Activated naive CD4-positive, alpha-beta T cell treated with anti-CD3 and anti-CD28 coated beads, Interleukin-2, amount 50 U/mL, for 24 hours (primary cell): ENCODE measurements at regions not wholly inside any gene's neighbourhood (a gene's known extent, or its start where the extent isn't known, plus 50 kb on each side); places are given as distances from the start of the nearest gene placed in this dataset.

Experiments
- H3K27ac Mint-ChIP-seq: one replicate; pipeline ENCODE4 v1.8.0; 2021; ENCODE audit warnings: mild to moderate bottlenecking, mixed read lengths
- H3K27me3 Mint-ChIP-seq: one replicate; pipeline ENCODE4 v1.8.0; 2021; ENCODE audit warnings: mixed read lengths
- H3K36me3 Mint-ChIP-seq: one replicate; pipeline ENCODE4 v1.8.0; 2021; ENCODE audit warnings: mixed read lengths
- H3K4me1 Mint-ChIP-seq: one replicate; pipeline ENCODE4 v1.8.0; 2021; ENCODE audit warnings: mixed read lengths
- H3K4me3 Mint-ChIP-seq: one replicate; pipeline ENCODE4 v1.8.0; 2021; ENCODE audit warnings: mild to moderate bottlenecking, mixed read lengths
- H3K9me3 Mint-ChIP-seq: one replicate; pipeline ENCODE4 v1.8.0; 2021; ENCODE audit warnings: mixed read lengths

DNA sequence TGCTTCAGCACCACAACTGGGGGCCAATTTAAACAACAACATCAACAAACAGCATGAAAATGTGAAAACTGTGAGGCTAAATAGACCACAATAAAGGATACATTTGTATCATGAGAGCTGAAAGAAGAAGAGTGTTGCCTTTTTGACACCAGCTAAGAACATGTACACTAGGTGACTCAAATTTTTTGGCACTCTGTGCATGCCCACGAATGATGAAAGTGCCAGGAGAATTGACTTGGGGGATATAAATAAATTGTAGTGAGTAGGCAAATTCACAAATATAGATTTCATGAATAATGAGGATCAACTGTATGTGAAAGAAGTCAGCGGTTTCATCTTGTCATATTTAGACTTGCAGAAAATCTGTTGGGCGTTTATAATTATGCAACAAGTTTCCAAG lies 1388.0 kb upstream of the LRRTM1 start:
- no peaks in the 10 kb centered on the region for H3K27me3 Mint-ChIP-seq
- no peaks in the 10 kb centered on the region for H3K4me1 Mint-ChIP-seq
- H3K4me3 Mint-ChIP-seq: no peak overlapping the region
- no peak overlapping the region for H3K27ac Mint-ChIP-seq
- H3K36me3 Mint-ChIP-seq: no peaks in the 10 kb centered on the region
- H3K9me3 Mint-ChIP-seq: peaks cover 13% of the 10 kb centered on the region

DNA sequence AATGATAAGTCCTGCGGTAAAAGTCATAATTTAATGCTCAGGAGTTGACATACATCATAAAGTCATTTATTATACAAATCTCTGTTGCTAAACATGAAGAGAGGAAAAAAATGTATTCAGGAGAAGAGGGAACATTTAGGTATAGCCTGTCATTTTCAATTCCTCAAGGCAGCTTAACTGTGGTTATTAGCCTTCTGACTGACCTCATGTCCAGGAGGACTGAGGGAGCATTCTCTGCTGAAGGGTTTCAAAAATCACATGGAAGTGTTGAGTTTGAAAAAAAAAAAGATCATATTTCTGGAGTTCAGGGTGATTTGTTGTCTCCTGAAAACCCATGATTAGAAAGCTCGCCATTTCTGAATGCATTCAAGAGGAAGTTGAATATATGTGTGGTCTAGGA lies 1371.1 kb upstream of the LRRTM1 start:
- H3K4me3 Mint-ChIP-seq: no peak overlapping the region
- no peaks in the 10 kb centered on the region for H3K4me1 Mint-ChIP-seq
- H3K27me3 Mint-ChIP-seq: no peaks in the 10 kb centered on the region
- no peak overlapping the region for H3K27ac Mint-ChIP-seq
- peaks cover 3% of the 10 kb centered on the region for H3K9me3 Mint-ChIP-seq
- no peaks in the 10 kb centered on the region for H3K36me3 Mint-ChIP-seq

DNA sequence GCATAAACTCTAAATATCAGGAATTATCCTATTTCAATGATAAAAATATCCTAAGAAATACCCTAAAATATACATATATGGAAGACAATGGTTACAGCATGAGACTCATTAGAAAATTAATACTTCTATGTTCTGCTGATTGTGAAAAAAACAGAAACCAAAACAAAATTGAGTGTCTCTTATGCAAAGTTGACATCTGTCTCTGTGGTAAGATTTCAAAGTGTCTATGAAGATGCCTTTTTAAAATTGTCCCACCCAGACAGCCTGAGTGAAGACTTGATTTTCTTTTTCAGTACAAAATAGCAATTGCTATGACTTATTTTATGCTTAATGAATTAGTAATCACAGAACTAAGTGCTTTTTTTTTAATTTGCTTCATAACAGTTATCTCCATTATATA lies 1368.4 kb upstream of the LRRTM1 start:
- Mint-ChIP-seq H3K4me1 (no peaks in the 10 kb centered on the region), H3K9me3 (no peaks in the 10 kb centered on the region), H3K27me3 (no peaks in the 10 kb centered on the region), H3K4me3 (no peak overlapping the region), H3K27ac (no peak overlapping the region), H3K36me3 (no peaks in the 10 kb centered on the region)

DNA sequence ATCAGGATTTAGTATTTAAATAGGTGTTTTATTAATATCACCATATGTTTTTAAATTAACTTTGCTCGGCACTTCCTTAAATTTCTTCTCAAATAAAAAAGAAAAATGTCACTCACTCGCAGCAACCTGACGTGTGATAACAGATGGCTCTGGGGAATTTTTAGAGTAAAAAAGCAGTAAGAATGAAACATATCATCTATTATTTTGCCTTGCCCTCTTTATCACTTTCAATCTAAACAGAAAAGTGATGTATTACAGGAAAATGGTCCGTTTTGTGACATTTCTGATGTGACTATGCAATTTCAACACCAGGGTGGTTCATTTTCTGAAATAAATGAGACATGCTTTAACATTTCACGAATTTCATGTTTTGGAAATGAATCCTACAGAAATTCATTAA lies 1368.0 kb upstream of the LRRTM1 start:
- Mint-ChIP-seq H3K4me1 (no peaks in the 10 kb centered on the region), H3K9me3 (no peaks in the 10 kb centered on the region), H3K4me3 (no peak overlapping the region), H3K27ac (no peak overlapping the region), H3K27me3 (no peaks in the 10 kb centered on the region), H3K36me3 (no peaks in the 10 kb centered on the region)

DNA sequence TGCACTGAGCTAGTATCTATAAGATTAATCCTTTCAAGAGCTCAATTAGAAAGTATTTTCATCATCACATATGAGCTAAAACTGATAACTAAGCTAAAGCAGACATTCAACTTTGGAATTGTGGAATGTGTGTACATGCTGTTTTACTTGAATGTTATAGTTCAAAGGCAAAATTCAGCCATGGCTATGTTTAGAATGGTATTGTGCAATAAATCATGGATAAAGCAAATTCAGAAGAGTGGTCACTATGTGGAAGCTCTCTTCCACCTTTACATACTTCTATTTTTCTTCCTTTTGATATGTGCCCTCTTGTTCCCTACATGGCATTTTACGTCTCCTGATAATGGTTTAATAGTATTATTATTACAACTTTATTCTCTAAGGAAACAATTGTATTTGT lies 1366.3 kb upstream of the LRRTM1 start:
- no peaks in the 10 kb centered on the region for H3K9me3 Mint-ChIP-seq
- no peak overlapping the region for H3K4me3 Mint-ChIP-seq
- no peak overlapping the region for H3K27ac Mint-ChIP-seq
- H3K27me3 Mint-ChIP-seq: no peaks in the 10 kb centered on the region
- no peaks in the 10 kb centered on the region for H3K36me3 Mint-ChIP-seq
- H3K4me1 Mint-ChIP-seq: no peaks in the 10 kb centered on the region

- H3K27ac Mint-ChIP-seq: no peak overlapping the region
- H3K4me3 Mint-ChIP-seq: no peak overlapping the region
- H3K27me3 Mint-ChIP-seq: no peaks in the 10 kb centered on the region
- H3K36me3 Mint-ChIP-seq: peaks cover 3% of the 10 kb centered on the region
- peaks cover 9% of the 10 kb centered on the region for H3K9me3 Mint-ChIP-seq
- H3K4me1 Mint-ChIP-seq: no peaks in the 10 kb centered on the region
These were observed 1356.5 kb upstream of the LRRTM1 start for GRCh38 chr2:81661081-81661480.

- Mint-ChIP-seq H3K27me3 (no peaks in the 10 kb centered on the region), H3K9me3 (peaks cover 9% of the 10 kb centered on the region), H3K4me3 (no peak overlapping the region), H3K27ac (no peak overlapping the region), H3K36me3 (peaks cover 3% of the 10 kb centered on the region), H3K4me1 (no peaks in the 10 kb centered on the region)
These were observed 1353.7 kb upstream of the LRRTM1 start for GRCh38 chr2:81658227-81658626.

DNA sequence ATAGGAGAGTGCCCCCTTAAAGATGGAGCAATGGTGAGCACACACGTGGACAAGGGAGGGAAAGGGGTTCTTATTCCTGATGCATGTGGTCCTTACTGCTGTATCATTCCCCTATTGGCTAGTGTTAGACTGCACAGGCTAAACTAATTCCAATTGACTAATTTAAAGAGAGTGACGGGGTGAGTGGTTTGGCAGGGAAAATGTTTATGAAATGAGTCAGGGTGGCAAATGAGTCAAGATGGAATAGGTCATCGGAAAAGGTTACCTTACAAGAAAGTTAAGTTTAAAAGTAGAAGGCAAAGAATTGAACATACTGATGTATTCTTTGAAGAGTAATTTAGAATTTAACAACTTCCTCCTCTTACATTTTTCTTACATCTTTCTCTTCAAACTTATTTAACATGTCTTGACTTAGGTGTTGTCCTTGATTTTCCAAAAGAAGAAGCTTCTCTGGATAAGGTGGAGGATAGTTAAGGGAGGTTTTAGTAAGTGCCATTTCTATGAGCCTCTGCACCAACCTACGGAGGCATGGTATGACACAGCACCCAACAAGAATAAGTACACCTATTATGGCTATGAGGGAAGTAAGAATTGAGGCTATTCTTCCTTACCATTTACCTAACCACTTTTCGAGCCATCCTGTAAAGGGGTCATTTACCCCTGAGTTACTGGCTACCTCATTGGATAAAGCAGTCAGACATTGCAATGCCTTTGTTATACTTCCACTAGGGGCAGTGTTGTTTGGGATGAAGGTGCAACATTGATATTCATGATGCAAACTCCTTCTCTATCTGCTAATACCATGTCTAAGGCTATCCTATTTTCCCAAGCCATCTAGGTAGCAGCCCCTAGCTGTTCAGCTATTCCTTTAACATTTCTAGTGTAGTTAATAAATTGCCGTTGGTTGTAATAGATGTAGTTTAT lies 1345.8 kb upstream of the LRRTM1 start:
- Mint-ChIP-seq H3K27ac (no peak overlapping the region), H3K27me3 (no peaks in the 10 kb centered on the region), H3K9me3 (peaks cover 9% of the 10 kb centered on the region), H3K4me3 (no peak overlapping the region), H3K36me3 (no peaks in the 10 kb centered on the region), H3K4me1 (no peaks in the 10 kb centered on the region)

GRCh38 chr2:81648806-81649205 lies 1344.3 kb upstream of the LRRTM1 start:
- Mint-ChIP-seq H3K4me3 (no peak overlapping the region), H3K9me3 (peaks cover 9% of the 10 kb centered on the region), H3K27me3 (no peaks in the 10 kb centered on the region), H3K36me3 (no peaks in the 10 kb centered on the region), H3K4me1 (no peaks in the 10 kb centered on the region), H3K27ac (no peak overlapping the region)

DNA sequence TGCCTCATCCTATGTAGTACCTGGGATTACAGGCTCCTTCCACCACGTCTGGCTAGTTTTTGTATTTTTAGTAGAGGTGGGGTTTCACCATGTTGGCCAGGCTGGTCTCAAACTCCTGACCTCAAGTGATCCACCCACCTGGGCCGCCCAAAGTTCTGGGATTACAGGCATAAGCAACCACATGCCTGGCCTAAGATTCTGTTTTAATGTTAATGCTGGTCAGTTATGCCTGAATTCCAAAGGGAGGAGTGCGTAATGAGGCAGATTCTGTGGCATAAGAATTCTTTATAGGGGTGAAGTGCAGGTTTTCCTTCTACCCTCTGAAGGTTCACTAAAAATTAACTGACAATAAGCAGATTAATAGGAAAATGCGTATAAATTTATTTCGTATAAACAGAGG lies 1343.8 kb upstream of the LRRTM1 start:
- Mint-ChIP-seq H3K4me3 (no peak overlapping the region), H3K4me1 (no peaks in the 10 kb centered on the region), H3K36me3 (no peaks in the 10 kb centered on the region), H3K9me3 (peaks cover 9% of the 10 kb centered on the region), H3K27me3 (no peaks in the 10 kb centered on the region), H3K27ac (no peak overlapping the region)

GRCh38 chr2:81647715-81648230 lies 1343.2 kb upstream of the LRRTM1 start:
- H3K9me3 Mint-ChIP-seq: peaks cover 5% of the 10 kb centered on the region
- no peaks in the 10 kb centered on the region for H3K36me3 Mint-ChIP-seq
- H3K27me3 Mint-ChIP-seq: no peaks in the 10 kb centered on the region
- no peak overlapping the region for H3K27ac Mint-ChIP-seq
- no peaks in the 10 kb centered on the region for H3K4me1 Mint-ChIP-seq
- no peak overlapping the region for H3K4me3 Mint-ChIP-seq

DNA sequence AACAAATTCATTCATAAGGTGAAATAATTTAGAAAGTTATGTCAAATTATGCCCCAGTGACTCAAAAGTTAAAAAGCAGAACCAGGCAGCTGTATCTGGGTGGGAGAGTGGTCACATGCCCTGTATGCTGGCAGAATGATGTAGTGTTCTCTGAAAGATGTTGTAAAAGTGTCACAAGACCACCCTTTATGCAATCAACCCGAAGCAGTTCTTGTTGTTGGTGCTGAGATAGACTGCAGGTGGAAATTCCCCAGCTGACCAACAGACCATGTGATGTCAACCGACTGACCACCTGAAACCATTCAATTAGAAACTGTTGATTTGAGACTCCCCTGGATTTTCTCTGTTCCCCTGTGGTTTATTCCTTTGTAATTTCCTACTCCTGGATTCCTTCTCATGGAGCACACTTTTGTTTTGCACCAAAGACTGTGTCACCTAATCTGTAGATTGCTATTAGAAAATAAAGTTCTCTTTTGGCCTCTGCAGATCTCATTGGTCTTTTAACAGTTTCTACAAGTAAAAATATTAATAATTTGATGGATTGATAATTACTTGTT lies 1341.3 kb upstream of the LRRTM1 start:
- Mint-ChIP-seq H3K27me3 (no peaks in the 10 kb centered on the region), H3K27ac (no peak overlapping the region), H3K4me1 (no peaks in the 10 kb centered on the region), H3K9me3 (peaks cover 4% of the 10 kb centered on the region), H3K36me3 (no peaks in the 10 kb centered on the region), H3K4me3 (no peak overlapping the region)

GRCh38 chr2:81644189-81644588 lies 1339.6 kb upstream of the LRRTM1 start:
- Mint-ChIP-seq H3K4me1 (no peaks in the 10 kb centered on the region), H3K27ac (no peak overlapping the region), H3K27me3 (no peaks in the 10 kb centered on the region)

DNA sequence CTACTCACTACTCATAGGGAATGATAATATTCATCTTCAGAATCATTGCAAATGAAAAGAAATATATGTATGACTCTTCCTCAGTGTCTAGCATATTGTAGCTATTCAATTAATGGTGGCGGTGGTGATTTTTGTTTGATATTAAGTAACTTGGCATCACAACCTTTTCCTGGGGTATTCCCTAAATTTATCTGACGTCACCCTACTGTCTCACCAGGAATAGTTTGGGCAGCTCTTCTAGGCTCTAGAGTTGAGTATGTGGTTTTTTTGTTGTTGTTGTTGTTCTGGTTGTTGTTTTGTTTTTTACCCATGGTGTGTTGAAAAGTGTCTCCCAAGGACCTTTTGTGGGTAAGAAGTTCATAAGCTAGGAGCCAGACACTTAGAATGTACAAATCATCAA lies 1320.3 kb upstream of the LRRTM1 start:
- Mint-ChIP-seq H3K36me3 (no peaks in the 10 kb centered on the region), H3K9me3 (no peaks in the 10 kb centered on the region), H3K27ac (no peak overlapping the region), H3K27me3 (no peaks in the 10 kb centered on the region), H3K4me3 (no peak overlapping the region), H3K4me1 (no peaks in the 10 kb centered on the region)

More at GRCh38 chr2:81644189-81644588, 1339.6 kb upstream of the LRRTM1 start:
- H3K36me3 Mint-ChIP-seq: no peaks in the 10 kb centered on the region
- peaks cover 1% of the 10 kb centered on the region for H3K9me3 Mint-ChIP-seq
- H3K4me3 Mint-ChIP-seq: no peak overlapping the region

DNA sequence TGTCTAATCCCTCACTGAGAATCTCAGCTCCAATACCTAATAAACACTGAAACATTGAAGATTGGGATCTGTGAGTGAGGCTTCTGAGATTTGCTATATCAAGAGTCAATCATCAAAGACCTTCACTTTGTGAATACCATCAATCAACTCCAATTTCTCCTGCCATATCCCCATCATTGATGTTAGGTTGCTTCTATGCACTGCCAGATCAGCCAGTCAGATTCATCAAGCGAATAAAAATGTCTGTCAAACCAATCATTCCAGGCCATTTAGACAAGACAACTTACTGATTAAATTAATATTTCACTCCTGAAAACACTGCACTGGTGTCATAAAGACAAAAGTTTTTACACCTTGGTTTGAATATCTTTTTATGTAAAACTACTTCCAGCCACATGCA lies 1295.5 kb upstream of the LRRTM1 start:
- H3K4me3 Mint-ChIP-seq: no peak overlapping the region
- H3K36me3 Mint-ChIP-seq: no peaks in the 10 kb centered on the region
- H3K9me3 Mint-ChIP-seq: peaks cover 4% of the 10 kb centered on the region
- H3K27me3 Mint-ChIP-seq: no peaks in the 10 kb centered on the region
- H3K4me1 Mint-ChIP-seq: no peaks in the 10 kb centered on the region
- H3K27ac Mint-ChIP-seq: no peak overlapping the region

DNA sequence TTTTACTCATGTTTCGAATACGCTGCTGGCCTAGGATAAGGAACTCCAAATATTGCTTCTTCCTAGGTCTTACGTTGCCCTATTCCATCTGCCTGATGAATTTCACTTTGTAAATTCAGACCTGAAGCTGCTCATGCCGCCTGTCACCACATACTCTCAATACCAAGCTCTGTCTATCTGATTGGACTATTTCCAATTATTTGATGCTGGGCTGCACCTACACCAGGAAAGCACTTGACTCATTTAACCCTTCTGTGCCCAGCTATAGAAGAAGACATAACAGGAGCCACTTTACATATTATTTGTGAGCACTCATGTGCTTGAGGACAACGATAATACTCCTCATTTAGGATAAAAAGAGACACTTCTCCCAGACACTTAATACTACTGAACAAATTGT lies 1293.9 kb upstream of the LRRTM1 start:
- no peaks in the 10 kb centered on the region for H3K27me3 Mint-ChIP-seq
- no peaks in the 10 kb centered on the region for H3K36me3 Mint-ChIP-seq
- H3K4me1 Mint-ChIP-seq: no peaks in the 10 kb centered on the region
- peaks cover 5% of the 10 kb centered on the region for H3K9me3 Mint-ChIP-seq
- no peak overlapping the region for H3K4me3 Mint-ChIP-seq
- no peak overlapping the region for H3K27ac Mint-ChIP-seq
